Spleen (tissue), 11 donors: ENCODE measurements at regions not wholly inside any gene's neighbourhood (a gene's known extent, or its start where the extent isn't known, plus 50 kb on each side); places are given as distances from the start of the nearest gene placed in this dataset.

ENCODE experiments used
- DNase-seq: peaks from one replicate; pipeline ENCODE4 v3.0.0-alpha.2; 2020
- H3K27ac ChIP-seq, 8 donors: fragments of 200-600 bp; sonication (generic) in 7 of 8; 1 replicate in 4 of 8; 2 replicates in 4 of 8; pipeline versions ENCODE4 v1.5.0 to v1.8.0; 2016 to 2021; ENCODE audit warnings: inconsistent platforms in 4 of 8, mild to moderate bottlenecking in 4 of 8, moderate library complexity in 1 of 8
- H3K27me3 ChIP-seq, 7 donors: fragments of 200-600 bp; sonication (generic) in 6 of 7; replicated peaks in 1 of 7; 1 replicate in 4 of 7; 2 replicates in 3 of 7; pipeline versions ENCODE4 v1.5.0 to v1.8.0; 2016 to 2021; ENCODE audit warnings: inconsistent platforms in 3 of 7, mild to moderate bottlenecking in 1 of 7
- H3K36me3 ChIP-seq, 6 donors: fragments of 200-600 bp; sonication (generic) in 5 of 6; 1 replicate in 4 of 6; 2 replicates in 2 of 6; pipeline versions ENCODE4 v1.5.0 to v1.8.0; 2016 to 2021; ENCODE audit warnings: inconsistent platforms in 2 of 6
- H3K4me1 ChIP-seq, 6 donors: fragments of 200-600 bp; sonication (generic) in 5 of 6; 1 replicate in 3 of 6; 2 replicates in 3 of 6; pipeline versions ENCODE4 v1.5.0 to v1.8.0; 2016 to 2021; ENCODE audit warnings: inconsistent platforms in 3 of 6
- H3K4me3 ChIP-seq, 8 donors: fragments of 200-600 bp; sonication (generic) in 7 of 8; 1 replicate in 4 of 8; 2 replicates in 4 of 8; pipeline versions ENCODE4 v1.5.0 to v1.8.0; 2016 to 2021; ENCODE audit warnings: inconsistent platforms in 4 of 8, mild to moderate bottlenecking in 4 of 8, moderate library complexity in 2 of 8
- H3K9me3 ChIP-seq, 8 donors: fragments of 200-600 bp; sonication (generic) in 7 of 8; 1 replicate in 4 of 8; 2 replicates in 4 of 8; pipeline versions ENCODE4 v1.5.0 to v1.8.0; 2016 to 2021; ENCODE audit warnings: inconsistent platforms in 4 of 8
- POLR2A ChIP-seq, 3 donors: fragments of 450-650 bp; IDR thresholded peaks; one replicate each; pipeline ENCODE4 v1.5.1; 2017; ENCODE audit warnings: antibody characterized with exemption in 3 of 3, mild to moderate bottlenecking in 1 of 3
- POLR2AphosphoS5 ChIP-seq, 3 donors: sonication (generic); formaldehyde crosslinking; IDR thresholded peaks; one replicate each; pipeline ENCODE4 v1.5.1; 2017; ENCODE audit warnings: antibody characterized with exemption in 3 of 3
- WGBS, 5 donors: extraction: QIAGEN DNeasy Blood & Tissue Kit in 3 of 5; methylation state at CpG; one replicate each; pipeline versions ENCODE4 v1.1.5 to v1.1.7; 2013 to 2018; 5-methylcytosine and 5-hydroxymethylcytosine counted together
- intact Hi-C: fragments of 100-400 bp; cut with DNase I; formaldehyde crosslinking; loops from one replicate; pipeline ENCODE4 v1.15.0; 2023; ENCODE audit warnings: low total_unique reads
- TF ChIP-seq, protein P1 (sequence below), 11 experiments: fragments of 200-600 bp in 7 of 11; fragments of 450-650 bp in 4 of 11; sonication (generic) in 4 of 11; IDR thresholded peaks in 8 of 11; conservative IDR thresholded peaks in 3 of 11; 1 replicate in 7 of 11; 2 replicates in 4 of 11; pipeline versions ENCODE4 v1.4.0 to v1.8.0; 2016 to 2021; ENCODE audit warnings: antibody characterized with exemption in 11 of 11, inconsistent platforms in 4 of 11, mild to moderate bottlenecking in 1 of 11
- donor health status: healthy with polysubstance abuse.
- donor health status: DM: no; HTN: no; CAD: no; lungs with moderate emphysema.
- donor health status: DM: no; HTN: no; CAD: no.
- donor health status: Bipolar disorder and iron deficiency.
- donor health status: healthy.
- donor health status: DM: no; HTN: no; CAD: no.
- donor health status: DM: yes; HTN: yes; CAD: no.

DNA sequence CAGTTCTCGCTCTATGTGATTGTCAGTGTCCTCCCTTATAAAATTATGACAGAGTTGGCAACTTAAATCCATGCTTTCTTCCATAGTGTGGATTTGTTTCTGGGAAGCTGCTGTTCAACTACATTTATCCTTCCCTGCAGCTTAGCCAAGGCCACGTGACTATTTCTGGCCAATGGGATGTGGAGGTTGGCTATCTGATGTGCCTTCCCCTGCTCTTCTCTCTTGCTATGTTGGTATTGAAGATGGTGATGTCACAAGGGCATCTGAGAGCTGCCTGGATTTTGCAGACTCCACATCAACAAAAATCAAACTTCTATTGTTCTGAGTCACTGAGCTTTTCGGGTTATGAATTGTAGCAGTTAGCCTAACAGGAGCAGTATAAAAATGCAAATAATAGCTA is 164.9 kb upstream of the RHOBTB1 start:
- no peak overlapping the region for H3K4me3 ChIP-seq
- no peaks in the 10 kb centered on the region for H3K9me3 ChIP-seq
- no peaks in the 10 kb centered on the region for H3K4me1 ChIP-seq
- no peaks in the 10 kb centered on the region for H3K27me3 ChIP-seq
- DNase-seq, result no peak
- no peak overlapping the region for H3K27ac ChIP-seq
- WGBS, 5 donors, result 86 to 96% (median 91%) methylated on average over 3 of the region's 3 CpGs
- no peaks in the 10 kb centered on the region for H3K36me3 ChIP-seq
- intact Hi-C loops, result no loop called here
- TF ChIP-seq POLR2A (IDR thresholded peaks at IDR 0.05) (no peak), POLR2AphosphoS5 (IDR thresholded peaks at IDR 0.05) (no peak)
- TF ChIP-seq, protein P1, sequence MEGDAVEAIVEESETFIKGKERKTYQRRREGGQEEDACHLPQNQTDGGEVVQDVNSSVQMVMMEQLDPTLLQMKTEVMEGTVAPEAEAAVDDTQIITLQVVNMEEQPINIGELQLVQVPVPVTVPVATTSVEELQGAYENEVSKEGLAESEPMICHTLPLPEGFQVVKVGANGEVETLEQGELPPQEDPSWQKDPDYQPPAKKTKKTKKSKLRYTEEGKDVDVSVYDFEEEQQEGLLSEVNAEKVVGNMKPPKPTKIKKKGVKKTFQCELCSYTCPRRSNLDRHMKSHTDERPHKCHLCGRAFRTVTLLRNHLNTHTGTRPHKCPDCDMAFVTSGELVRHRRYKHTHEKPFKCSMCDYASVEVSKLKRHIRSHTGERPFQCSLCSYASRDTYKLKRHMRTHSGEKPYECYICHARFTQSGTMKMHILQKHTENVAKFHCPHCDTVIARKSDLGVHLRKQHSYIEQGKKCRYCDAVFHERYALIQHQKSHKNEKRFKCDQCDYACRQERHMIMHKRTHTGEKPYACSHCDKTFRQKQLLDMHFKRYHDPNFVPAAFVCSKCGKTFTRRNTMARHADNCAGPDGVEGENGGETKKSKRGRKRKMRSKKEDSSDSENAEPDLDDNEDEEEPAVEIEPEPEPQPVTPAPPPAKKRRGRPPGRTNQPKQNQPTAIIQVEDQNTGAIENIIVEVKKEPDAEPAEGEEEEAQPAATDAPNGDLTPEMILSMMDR (IDR thresholded peaks at IDR 0.05 in 8 of 11, conservative IDR thresholded peaks at IDR 0.05 in 3 of 11), result no peak

DNA sequence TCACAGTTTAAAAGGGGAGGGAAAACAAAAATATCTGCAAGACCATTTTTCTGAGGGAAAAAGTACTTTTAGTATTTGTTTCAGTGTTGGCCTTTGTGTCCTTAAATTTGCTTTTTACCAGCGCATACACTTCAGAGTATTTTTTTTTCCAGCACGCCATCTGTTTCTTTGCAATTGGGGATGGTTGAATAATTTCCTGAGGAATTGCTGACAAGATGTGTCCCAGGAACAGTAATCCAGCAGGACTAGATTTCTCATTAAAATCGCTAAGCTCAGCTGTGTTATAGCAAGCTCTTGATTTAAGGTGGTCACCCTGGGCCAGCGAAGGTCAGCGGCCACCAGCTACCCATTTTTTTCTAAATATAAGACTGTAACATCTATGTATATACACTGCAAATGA is 156.9 kb upstream of the RHOBTB1 start:
- Histone ChIP-seq H3K4me1 (no peaks in the 10 kb centered on the region), H3K9me3 (no peaks in the 10 kb centered on the region), H3K27me3 (no peaks in the 10 kb centered on the region), H3K4me3 (no peak overlapping the region), H3K36me3 (no peaks in the 10 kb centered on the region), H3K27ac (no peak overlapping the region)
- no peak for DNase-seq
- TF ChIP-seq, protein P1 (IDR thresholded peaks at IDR 0.05 in 8 of 11, conservative IDR thresholded peaks at IDR 0.05 in 3 of 11), result no peak
- no peak for TF ChIP-seq POLR2A (IDR thresholded peaks at IDR 0.05)
- no peak for TF ChIP-seq POLR2AphosphoS5 (IDR thresholded peaks at IDR 0.05)
- 81 to 87% (median 86%) methylated on average over 5 of the region's 5 CpGs for WGBS, 5 donors
- intact Hi-C loops, result no loop called here

DNA sequence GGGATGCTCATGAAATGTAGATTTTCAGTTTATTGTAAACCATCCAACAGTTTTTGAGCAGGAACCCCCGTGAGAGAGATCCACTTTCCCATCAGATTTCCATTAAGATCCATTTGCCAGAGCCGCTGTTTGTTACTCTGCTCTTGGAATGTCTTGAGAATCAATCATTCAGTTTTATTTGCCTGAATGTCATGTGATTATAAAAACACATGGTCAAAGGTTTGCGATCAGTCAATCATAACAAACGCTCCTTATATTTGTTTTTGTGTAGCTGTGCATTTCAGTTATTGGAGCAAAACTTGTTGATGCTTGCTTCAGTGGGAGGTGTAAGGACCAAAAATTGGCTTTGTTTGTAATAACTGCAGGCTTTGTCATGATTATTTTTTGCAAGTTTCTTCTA is 155.8 kb upstream of the RHOBTB1 start:
- DNase-seq, result no peak
- H3K4me1 ChIP-seq, result no peaks in the 10 kb centered on the region
- WGBS, 5 donors, result 80 to 92% (median 90%) methylated on average over 4 of the region's 4 CpGs
- no peak overlapping the region for H3K27ac ChIP-seq
- no peak overlapping the region for H3K4me3 ChIP-seq
- no peaks in the 10 kb centered on the region for H3K36me3 ChIP-seq
- TF ChIP-seq POLR2A (IDR thresholded peaks at IDR 0.05) (no peak), POLR2AphosphoS5 (IDR thresholded peaks at IDR 0.05) (no peak)
- TF ChIP-seq, protein P1 (IDR thresholded peaks at IDR 0.05 in 8 of 11, conservative IDR thresholded peaks at IDR 0.05 in 3 of 11), result no peak
- no peaks in the 10 kb centered on the region for H3K27me3 ChIP-seq
- no peaks in the 10 kb centered on the region for H3K9me3 ChIP-seq
- intact Hi-C loops, result no loop called here

DNA sequence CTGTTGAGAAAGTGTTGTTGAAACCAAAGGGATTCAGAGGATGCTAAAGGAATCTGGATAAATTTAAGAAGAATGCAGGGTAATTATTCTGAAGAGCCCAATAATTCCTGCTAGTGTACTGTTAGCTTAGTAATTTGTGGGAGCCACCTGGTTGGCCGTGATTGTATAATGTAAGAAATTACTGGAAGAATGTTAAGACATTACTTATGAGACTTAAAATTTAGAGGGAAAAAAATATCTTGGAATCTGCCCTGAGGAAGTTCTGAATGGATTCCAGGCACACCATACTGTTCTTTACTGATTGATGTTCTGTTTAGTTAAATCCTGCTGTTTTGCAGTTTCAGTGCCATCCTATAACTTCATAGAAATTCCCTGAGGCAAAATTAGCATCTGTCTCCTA is 155.0 kb upstream of the RHOBTB1 start:
- intact Hi-C loops, result no loop called here
- Histone ChIP-seq H3K27ac (no peak overlapping the region), H3K9me3 (no peaks in the 10 kb centered on the region), H3K4me3 (no peak overlapping the region), H3K27me3 (no peaks in the 10 kb centered on the region), H3K4me1 (no peaks in the 10 kb centered on the region), H3K36me3 (no peaks in the 10 kb centered on the region)
- 90 to 97% (median 94%) methylated on average over 1 of the region's 1 CpG for WGBS, 5 donors
- DNase-seq, result no peak
- TF ChIP-seq POLR2A (IDR thresholded peaks at IDR 0.05) (no peak), POLR2AphosphoS5 (IDR thresholded peaks at IDR 0.05) (no peak)
- TF ChIP-seq, protein P1 (IDR thresholded peaks at IDR 0.05 in 8 of 11, conservative IDR thresholded peaks at IDR 0.05 in 3 of 11), result no peak
